GM23338 (cell line): ENCODE measurements at regions not wholly inside any gene's neighbourhood (a gene's known extent, or its start where the extent isn't known, plus 50 kb on each side); places are given as distances from the start of the nearest gene placed in this dataset.

Experiments
- ATAC-seq: fragments of 200-7000 bp; cut with Tn5 transposase; 3 replicates; pipeline ENCODE4 v1.9.1; 2020
- DNase-seq: peaks from one replicate; pipeline ENCODE4 v3.0.0-alpha.2; 2015; ENCODE audit warnings: low spot score
- H2AFZ ChIP-seq: fragments of 200-600 bp; sonication (generic); 2 replicates; pipeline ENCODE4 v1.8.0; 2016; ENCODE audit warnings: antibody characterized with exemption, mild to moderate bottlenecking, moderate library complexity
- H3F3A ChIP-seq: fragments of 200-600 bp; sonication (generic); replicated peaks from 2 replicates; pipeline ENCODE4 v1.8.0; 2017; ENCODE audit warnings: antibody characterized with exemption, mixed run types, low read depth
- H3K27ac ChIP-seq: fragments of 200-600 bp; sonication (generic); 2 replicates; pipeline ENCODE4 v1.6.1; 2016; ENCODE audit warnings: low read depth
- H3K27me3 ChIP-seq: fragments of 200-600 bp; sonication (generic); 2 replicates; pipeline ENCODE4 v1.8.0; 2016; ENCODE audit warnings: mild to moderate bottlenecking, mixed run types, moderate library complexity; ENCODE audit not compliant: insufficient read depth
- H3K36me3 ChIP-seq: fragments of 200-600 bp; sonication (generic); 2 replicates; pipeline ENCODE4 v1.8.0; 2016; ENCODE audit warnings: mild to moderate bottlenecking; ENCODE audit not compliant: insufficient read depth
- H3K4me1 ChIP-seq: fragments of 200-600 bp; sonication (generic); 2 replicates; pipeline ENCODE4 v1.8.0; 2016; ENCODE audit warnings: mild to moderate bottlenecking, moderate library complexity; ENCODE audit not compliant: insufficient read depth
- H3K4me2 ChIP-seq: fragments of 200-600 bp; sonication (generic); 2 replicates; pipeline ENCODE4 v1.7.1; 2017; ENCODE audit warnings: mixed run types
- H3K4me3 ChIP-seq: fragments of 200-600 bp; sonication (generic); 2 replicates; pipeline ENCODE4 v1.6.1; 2016; ENCODE audit warnings: mixed run types
- H3K79me2 ChIP-seq: fragments of 200-600 bp; sonication (generic); replicated peaks from 2 replicates; pipeline ENCODE4 v1.8.0; 2017; ENCODE audit warnings: mild to moderate bottlenecking; ENCODE audit not compliant: insufficient read depth
- H3K9me2 ChIP-seq: fragments of 200-600 bp; sonication (generic); 2 replicates; pipeline ENCODE4 v1.8.0; 2017; ENCODE audit not compliant: insufficient read depth
- H4K20me1 ChIP-seq: fragments of 200-600 bp; sonication (generic); replicated peaks from 2 replicates; pipeline ENCODE4 v1.8.0; 2017; ENCODE audit warnings: mild to moderate bottlenecking; ENCODE audit not compliant: insufficient read depth
- H3K27ac Mint-ChIP-seq: 2 replicates; pipeline ENCODE4 v1.8.0; 2020; ENCODE audit warnings: inconsistent platforms, mild to moderate bottlenecking, moderate library complexity, mixed read lengths
- H3K27me3 Mint-ChIP-seq: 3 replicates; pipeline ENCODE4 v1.8.0; 2022; ENCODE audit warnings: low read depth, mild to moderate bottlenecking, moderate library complexity, mixed read lengths, inconsistent platforms; ENCODE audit not compliant: insufficient read depth, poor library complexity
- H3K36me3 Mint-ChIP-seq: 3 replicates; pipeline ENCODE4 v1.8.0; 2021; ENCODE audit warnings: low read depth, mild to moderate bottlenecking, inconsistent platforms, moderate library complexity, mixed read lengths
- H3K4me1 Mint-ChIP-seq: 3 replicates; pipeline ENCODE4 v1.8.0; 2020; ENCODE audit warnings: mild to moderate bottlenecking, inconsistent platforms, mixed read lengths
- H3K4me3 Mint-ChIP-seq: 3 replicates; pipeline ENCODE4 v1.8.0; 2021; ENCODE audit warnings: moderate library complexity, mild to moderate bottlenecking, inconsistent platforms, mixed read lengths
- H3K9me3 Mint-ChIP-seq: 3 replicates; pipeline ENCODE4 v1.8.0; 2020; ENCODE audit warnings: moderate library complexity, mild to moderate bottlenecking, inconsistent platforms, mixed read lengths
- CREB1 ChIP-seq: fragments of 250-450 bp; sonication (Bioruptor Pico); IDR thresholded peaks from 2 replicates; pipeline ENCODE4 v1.5.0; 2020; ENCODE audit warnings: low read depth, mild to moderate bottlenecking, moderate library complexity
- CTCF ChIP-seq, 2 experiments: fragments of 200-600 bp in 1 of 2; sonication (generic) in 1 of 2; conservative IDR thresholded peaks; 2 replicates each; pipeline versions ENCODE4 v1.5.1 to v1.6.1; 2016 to 2017; ENCODE audit warnings: antibody characterized with exemption in 2 of 2, low read depth in 2 of 2, mild to moderate bottlenecking in 2 of 2, moderate library complexity in 1 of 2
- ETS1 ChIP-seq: IDR thresholded peaks from 2 replicates; pipeline ENCODE4 v1.6.1; 2016; ENCODE audit warnings: antibody characterized with exemption
- EZH2 ChIP-seq: fragments of 200-600 bp; sonication (generic); IDR thresholded peaks from one replicate; pipeline ENCODE4 v1.8.0; 2017; ENCODE audit warnings: antibody characterized with exemption, mild to moderate bottlenecking, low read depth; ENCODE audit not compliant: unreplicated experiment
- EZH2phosphoT487 ChIP-seq: fragments of 200-600 bp; sonication (generic); IDR thresholded peaks from one replicate; pipeline ENCODE4 v1.8.1; 2018; ENCODE audit warnings: antibody characterized with exemption; ENCODE audit not compliant: unreplicated experiment
- JUNB ChIP-seq: IDR thresholded peaks from one replicate; pipeline ENCODE4 v1.6.1; 2016; ENCODE audit warnings: antibody characterized with exemption; ENCODE audit not compliant: unreplicated experiment
- NANOG ChIP-seq: IDR thresholded peaks from 2 replicates; pipeline ENCODE4 v1.6.1; 2016; ENCODE audit warnings: antibody characterized with exemption, borderline replicate concordance
- POLR2AphosphoS5 ChIP-seq: IDR thresholded peaks from 2 replicates; pipeline ENCODE4 v1.6.1; 2016; ENCODE audit warnings: antibody characterized with exemption, low read depth
- STAT1 ChIP-seq: IDR thresholded peaks from one replicate; pipeline ENCODE4 v1.6.1; 2016; ENCODE audit warnings: antibody characterized with exemption; ENCODE audit not compliant: unreplicated experiment
- ZNF114 ChIP-seq: fragments of 250-450 bp; sonication (Bioruptor Pico); IDR thresholded peaks from 2 replicates; pipeline ENCODE4 v1.5.0; 2020; ENCODE audit warnings: mild to moderate bottlenecking, moderate library complexity
- ZNF331 ChIP-seq: fragments of 250-450 bp; sonication (Bioruptor Pico); IDR thresholded peaks from 2 replicates; pipeline ENCODE4 v1.5.0; 2020; ENCODE audit warnings: low read depth, mild to moderate bottlenecking, moderate library complexity
- ZNF462 ChIP-seq: fragments of 250-450 bp; sonication (Bioruptor Pico); IDR thresholded peaks from 2 replicates; pipeline ENCODE4 v1.5.0; 2020; ENCODE audit warnings: mild to moderate bottlenecking, moderate library complexity

- Histone ChIP-seq H3K27me3 (no peaks in the 10 kb centered on the region), H3K4me1 (no peaks in the 10 kb centered on the region), H3K27ac (no peak overlapping the region), H3K36me3 (no peaks in the 10 kb centered on the region), H2AFZ (no peak overlapping the region), H3F3A (no peaks in the 10 kb centered on the region), H3K9me2 (no peaks in the 10 kb centered on the region), H3K4me3 (no peak overlapping the region), H4K20me1 (no peaks in the 10 kb centered on the region), H3K79me2 (no peaks in the 10 kb centered on the region), H3K4me2 (no peak overlapping the region)
- TF ChIP-seq STAT1 (no peak), CREB1 (CRISPR knock-in tag) (no peak), JUNB (no peak), ZNF331 (CRISPR knock-in tag) (no peak), EZH2phosphoT487 (no peak), CTCF (conservative IDR thresholded peaks at IDR 0.05; ENCODE audit: low read depth in 2 of 2) (no peak), POLR2AphosphoS5 (no peak), ETS1 (no peak), ZNF114 (no peak), ZNF462 (CRISPR knock-in tag) (no peak), EZH2 (no peak), NANOG (no peak)
- H3K36me3 Mint-ChIP-seq: no peaks in the 10 kb centered on the region
- H3K27me3 Mint-ChIP-seq: no peaks in the 10 kb centered on the region
- no peak for DNase-seq
- no peaks in the 10 kb centered on the region for H3K9me3 Mint-ChIP-seq
- no peaks in the 10 kb centered on the region for H3K4me1 Mint-ChIP-seq
- no peak overlapping the region for H3K4me3 Mint-ChIP-seq
- no peak for ATAC-seq
- H3K27ac Mint-ChIP-seq: no peak overlapping the region
Measured at GRCh38 chr5:106646106-106646505, 1024.6 kb downstream of the EFNA5 start.
